HepG2 (cell line): ENCODE measurements at regions not wholly inside any gene's neighbourhood (a gene's known extent, or its start where the extent isn't known, plus 50 kb on each side); places are given as distances from the start of the nearest gene placed in this dataset.

Source experiments
- ATRX ChIP-seq: sonication (generic); formaldehyde crosslinking; IDR thresholded peaks from 2 replicates; pipeline ENCODE4 v1.4.0; 2020; ENCODE audit warnings: missing genetic modification reagents, borderline replicate concordance
- EED ChIP-seq: sonication (generic); formaldehyde crosslinking; IDR thresholded peaks from 2 replicates; pipeline ENCODE4 v1.5.0; 2020; ENCODE audit warnings: mild to moderate bottlenecking, missing genetic modification reagents
- EP300 ChIP-seq, 3 experiments: sonication (generic) in 1 of 3; formaldehyde crosslinking in 1 of 3; IDR thresholded peaks; 2 replicates each; pipeline versions ENCODE4 v1.5.1 to v1.6.1; 2011 to 2020; ENCODE audit warnings: low read depth in 2 of 3, low read length in 2 of 3, borderline replicate concordance in 1 of 3, improper control_type of control experiment in 1 of 3, mild to moderate bottlenecking in 1 of 3, missing genetic modification reagents in 1 of 3, moderate library complexity in 1 of 3
- FLYWCH1 ChIP-seq: sonication (generic); formaldehyde crosslinking; IDR thresholded peaks from 2 replicates; pipeline ENCODE4 v1.8.1; 2023; ENCODE audit warnings: mild to moderate bottlenecking, missing genetic modification reagents
- FOXO4 ChIP-seq: sonication (generic); formaldehyde crosslinking; conservative IDR thresholded peaks from 2 replicates; pipeline ENCODE4 v1.8.1; 2023; ENCODE audit warnings: missing genetic modification reagents
- MTA1 ChIP-seq: sonication (generic); formaldehyde crosslinking; IDR thresholded peaks from 2 replicates; pipeline ENCODE4 v1.4.0; 2020; ENCODE audit warnings: missing genetic modification reagents, mild to moderate bottlenecking, borderline replicate concordance
- NRL ChIP-seq: sonication (generic); formaldehyde crosslinking; IDR thresholded peaks from 2 replicates; pipeline ENCODE4 v1.5.0; 2020; ENCODE audit warnings: missing genetic modification reagents, mild to moderate bottlenecking, moderate library complexity, borderline replicate concordance
- POLR2A ChIP-seq, 2 experiments: IDR thresholded peaks; 2 replicates each; pipeline ENCODE4 v1.6.1; 2011; ENCODE audit warnings: low read depth in 2 of 2, low read length in 2 of 2, mild to moderate bottlenecking in 1 of 2, moderate library complexity in 1 of 2; ENCODE audit not compliant: insufficient read depth in 1 of 2
- POLR2G ChIP-seq: fragments of 200-400 bp; formaldehyde crosslinking; IDR thresholded peaks from 2 replicates; pipeline ENCODE4 v1.6.1; 2018; ENCODE audit warnings: mild to moderate bottlenecking, low read depth, low read length, moderate library complexity
- PTBP1 ChIP-seq: fragments of 200-400 bp; formaldehyde crosslinking; IDR thresholded peaks from 2 replicates; pipeline ENCODE4 v1.6.1; 2018; ENCODE audit warnings: low read length, low read depth; ENCODE audit not compliant: poor library complexity, severe bottlenecking
- RARA ChIP-seq: IDR thresholded peaks from 2 replicates; pipeline ENCODE4 v1.6.1; 2016; ENCODE audit warnings: missing genetic modification reagents, missing compliant biosample characterization
- SNAPC5 ChIP-seq: sonication (generic); formaldehyde crosslinking; IDR thresholded peaks from 2 replicates; pipeline ENCODE4 v1.8.1; 2023; ENCODE audit warnings: mild to moderate bottlenecking, missing genetic modification reagents, borderline replicate concordance
- STAG1 ChIP-seq: sonication (generic); formaldehyde crosslinking; IDR thresholded peaks from 2 replicates; pipeline ENCODE4 v1.4.0; 2020; ENCODE audit warnings: missing genetic modification reagents
- TBL1XR1 ChIP-seq: fragments of 150-350 bp; IDR thresholded peaks from 2 replicates; pipeline ENCODE4 v1.6.1; 2014; ENCODE audit warnings: borderline replicate concordance, low read length; ENCODE audit not compliant: partially characterized antibody
- ZNF18 ChIP-seq: sonication (generic); formaldehyde crosslinking; IDR thresholded peaks from 2 replicates; pipeline ENCODE4 v1.8.0; 2022; ENCODE audit warnings: mild to moderate bottlenecking, missing genetic modification reagents; ENCODE audit not compliant: insufficient replicate concordance
- ZNF296 ChIP-seq: sonication (generic); formaldehyde crosslinking; conservative IDR thresholded peaks from 2 replicates; pipeline ENCODE4 v1.5.0; 2020; ENCODE audit warnings: mild to moderate bottlenecking, missing genetic modification reagents
- ZNF672 ChIP-seq: sonication (generic); formaldehyde crosslinking; IDR thresholded peaks from 2 replicates; pipeline ENCODE4 v1.8.1; 2022; ENCODE audit warnings: missing genetic modification reagents
- ZSCAN9 ChIP-seq: IDR thresholded peaks from 2 replicates; pipeline ENCODE4 v1.6.1; 2016; ENCODE audit warnings: borderline replicate concordance
- TF ChIP-seq, protein P1 (sequence below): sonication (generic); formaldehyde crosslinking; IDR thresholded peaks from 2 replicates; pipeline ENCODE4 v1.4.0; 2020; ENCODE audit warnings: missing genetic modification reagents
- TF ChIP-seq, protein P2 (sequence below): sonication (generic); formaldehyde crosslinking; IDR thresholded peaks from 2 replicates; pipeline ENCODE4 v1.8.0; 2022; ENCODE audit warnings: missing genetic modification reagents, mild to moderate bottlenecking, inconsistent platforms, borderline replicate concordance
- TF ChIP-seq, protein P3 (sequence below): sonication (generic); formaldehyde crosslinking; IDR thresholded peaks from 2 replicates; pipeline ENCODE4 v1.8.0; 2022; ENCODE audit warnings: mild to moderate bottlenecking, missing genetic modification reagents, moderate library complexity

- no peak for TF ChIP-seq ZNF296
- TF ChIP-seq, protein P1, sequence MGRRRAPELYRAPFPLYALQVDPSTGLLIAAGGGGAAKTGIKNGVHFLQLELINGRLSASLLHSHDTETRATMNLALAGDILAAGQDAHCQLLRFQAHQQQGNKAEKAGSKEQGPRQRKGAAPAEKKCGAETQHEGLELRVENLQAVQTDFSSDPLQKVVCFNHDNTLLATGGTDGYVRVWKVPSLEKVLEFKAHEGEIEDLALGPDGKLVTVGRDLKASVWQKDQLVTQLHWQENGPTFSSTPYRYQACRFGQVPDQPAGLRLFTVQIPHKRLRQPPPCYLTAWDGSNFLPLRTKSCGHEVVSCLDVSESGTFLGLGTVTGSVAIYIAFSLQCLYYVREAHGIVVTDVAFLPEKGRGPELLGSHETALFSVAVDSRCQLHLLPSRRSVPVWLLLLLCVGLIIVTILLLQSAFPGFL (CRISPR knock-in tag): no peak
- TF ChIP-seq MTA1: no peak
- TF ChIP-seq, protein P2, sequence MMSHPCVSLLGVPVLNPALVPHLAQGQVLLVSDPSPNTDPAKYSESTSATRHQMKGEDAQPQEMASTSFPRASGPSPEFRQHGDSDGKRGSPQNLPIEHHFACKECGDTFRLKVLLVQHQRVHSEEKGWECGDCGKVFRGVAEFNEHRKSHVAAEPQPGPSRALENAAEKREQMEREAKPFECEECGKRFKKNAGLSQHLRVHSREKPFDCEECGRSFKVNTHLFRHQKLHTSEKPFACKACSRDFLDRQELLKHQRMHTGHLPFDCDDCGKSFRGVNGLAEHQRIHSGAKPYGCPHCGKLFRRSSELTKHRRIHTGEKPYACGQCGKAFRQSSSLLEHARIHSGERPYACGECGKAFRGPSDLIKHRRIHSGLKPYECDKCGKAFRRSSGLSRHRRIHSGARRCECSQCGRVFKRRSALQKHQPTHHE (CRISPR knock-in tag): no peak
- no peak for TF ChIP-seq EP300 (IDR thresholded peaks at IDR 0.05; ENCODE audit: low read depth in 2 of 2, low read length in 2 of 2)
- no peak for TF ChIP-seq EP300 (CRISPR knock-in tag; IDR thresholded peaks at IDR 0.05; ENCODE audit: borderline replicate concordance)
- no peak for TF ChIP-seq TBL1XR1
- TF ChIP-seq NRL (CRISPR knock-in tag): 0 out of 2 replicates have a peak, but pooled peaks have one; percentile 34
- peak; percentile 24; the same call in 1 of the 2 replicates for TF ChIP-seq RARA (CRISPR knock-in tag)
- TF ChIP-seq PTBP1: no peak
- TF ChIP-seq EED (CRISPR knock-in tag): no peak
- TF ChIP-seq ZNF18: no peak
- no peak for TF ChIP-seq FLYWCH1 (CRISPR knock-in tag)
- TF ChIP-seq STAG1 (CRISPR knock-in tag): no peak
- TF ChIP-seq ZNF672 (CRISPR knock-in tag): no peak
- TF ChIP-seq ATRX (CRISPR knock-in tag): no peak
- TF ChIP-seq POLR2G: no peak
- no peak for TF ChIP-seq POLR2A (IDR thresholded peaks at IDR 0.05; ENCODE audit: insufficient read depth in 1 of 2, low read depth in 2 of 2, low read length in 2 of 2)
- TF ChIP-seq, protein P3, sequence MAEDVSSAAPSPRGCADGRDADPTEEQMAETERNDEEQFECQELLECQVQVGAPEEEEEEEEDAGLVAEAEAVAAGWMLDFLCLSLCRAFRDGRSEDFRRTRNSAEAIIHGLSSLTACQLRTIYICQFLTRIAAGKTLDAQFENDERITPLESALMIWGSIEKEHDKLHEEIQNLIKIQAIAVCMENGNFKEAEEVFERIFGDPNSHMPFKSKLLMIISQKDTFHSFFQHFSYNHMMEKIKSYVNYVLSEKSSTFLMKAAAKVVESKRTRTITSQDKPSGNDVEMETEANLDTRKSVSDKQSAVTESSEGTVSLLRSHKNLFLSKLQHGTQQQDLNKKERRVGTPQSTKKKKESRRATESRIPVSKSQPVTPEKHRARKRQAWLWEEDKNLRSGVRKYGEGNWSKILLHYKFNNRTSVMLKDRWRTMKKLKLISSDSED: no peak
- no peak for TF ChIP-seq ZSCAN9
- no peak for TF ChIP-seq SNAPC5
- 0 out of 2 replicates have a peak, but pooled peaks have one; percentile 19 for TF ChIP-seq FOXO4 (CRISPR knock-in tag)
These were observed 289.6 kb upstream of the ID2 start (continued) for GRCh38 chr2:8392098-8392866.
